Ovary (tissue), 3 donors: ENCODE measurements at regions not wholly inside any gene's neighbourhood (a gene's known extent, or its start where the extent isn't known, plus 50 kb on each side); places are given as distances from the start of the nearest gene placed in this dataset.

ENCODE experiments used
- POLR2A ChIP-seq: fragments of 450-650 bp; IDR thresholded peaks from one replicate; pipeline ENCODE4 v1.6.1; 2017; ENCODE audit warnings: antibody characterized with exemption, mild to moderate bottlenecking, moderate library complexity
- TF ChIP-seq, protein P1 (sequence below), 3 donors: fragments of 450-650 bp in 2 of 3; fragments of 200-600 bp in 1 of 3; IDR thresholded peaks; one replicate each; pipeline versions ENCODE4 v1.5.1 to v1.8.0; 2016 to 2022; ENCODE audit warnings: antibody characterized with exemption in 3 of 3, mild to moderate bottlenecking in 1 of 3
- donor health status: DM: no; HTN: no; CAD: no.

DNA sequence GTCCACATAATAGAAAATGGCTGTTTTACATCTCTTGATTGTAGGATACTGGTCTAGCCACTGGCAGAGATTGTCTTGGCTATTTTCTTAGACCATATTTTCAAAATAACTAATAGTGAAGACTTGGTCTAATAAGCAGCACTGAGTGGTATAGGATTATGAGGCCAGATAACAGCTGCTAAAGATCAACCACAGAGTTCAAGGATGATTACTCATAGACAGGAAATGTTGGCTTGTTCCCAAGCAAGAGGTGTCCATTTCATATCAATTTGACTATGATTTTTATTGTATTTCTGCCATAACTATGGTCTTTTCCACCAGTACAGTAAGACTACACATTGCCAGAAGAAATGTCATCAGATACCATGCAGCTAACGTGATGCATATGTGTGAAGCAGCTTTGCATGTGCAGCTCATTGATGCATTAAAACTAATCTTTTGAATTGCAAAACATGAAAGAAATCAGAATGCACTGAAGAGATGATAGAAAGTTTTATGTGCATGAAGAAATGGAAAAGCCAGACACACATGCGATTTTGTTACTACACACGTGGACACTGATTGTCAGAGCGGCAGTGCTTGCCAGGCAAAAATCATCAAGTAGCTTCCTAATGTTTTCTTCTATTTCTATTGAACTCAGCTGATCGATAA, 693.3 kb downstream of the CDH11 start:
- TF ChIP-seq POLR2A = no peak
- TF ChIP-seq, protein P1, sequence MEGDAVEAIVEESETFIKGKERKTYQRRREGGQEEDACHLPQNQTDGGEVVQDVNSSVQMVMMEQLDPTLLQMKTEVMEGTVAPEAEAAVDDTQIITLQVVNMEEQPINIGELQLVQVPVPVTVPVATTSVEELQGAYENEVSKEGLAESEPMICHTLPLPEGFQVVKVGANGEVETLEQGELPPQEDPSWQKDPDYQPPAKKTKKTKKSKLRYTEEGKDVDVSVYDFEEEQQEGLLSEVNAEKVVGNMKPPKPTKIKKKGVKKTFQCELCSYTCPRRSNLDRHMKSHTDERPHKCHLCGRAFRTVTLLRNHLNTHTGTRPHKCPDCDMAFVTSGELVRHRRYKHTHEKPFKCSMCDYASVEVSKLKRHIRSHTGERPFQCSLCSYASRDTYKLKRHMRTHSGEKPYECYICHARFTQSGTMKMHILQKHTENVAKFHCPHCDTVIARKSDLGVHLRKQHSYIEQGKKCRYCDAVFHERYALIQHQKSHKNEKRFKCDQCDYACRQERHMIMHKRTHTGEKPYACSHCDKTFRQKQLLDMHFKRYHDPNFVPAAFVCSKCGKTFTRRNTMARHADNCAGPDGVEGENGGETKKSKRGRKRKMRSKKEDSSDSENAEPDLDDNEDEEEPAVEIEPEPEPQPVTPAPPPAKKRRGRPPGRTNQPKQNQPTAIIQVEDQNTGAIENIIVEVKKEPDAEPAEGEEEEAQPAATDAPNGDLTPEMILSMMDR (IDR thresholded peaks at IDR 0.05) = no peak
